ENCODE measurements at regions not wholly inside any gene's neighbourhood (a gene's known extent, or its start where the extent isn't known, plus 50 kb on each side); places are given as distances from the start of the nearest gene placed in this dataset.

GRCh38 chr7:46257761-46258448 is 336.8 kb upstream of the IGFBP3 start:
- TF ChIP-seq RAD21 (IDR thresholded peaks at IDR 0.05 in 1 of 2, conservative IDR thresholded peaks at IDR 0.05 in 1 of 2; ENCODE audit: low read depth in 2 of 2, low read length in 2 of 2) (no peak), POLR2AphosphoS5 (IDR thresholded peaks at IDR 0.05; ENCODE audit: low read depth, low read length) (no peak), CTCF (IDR thresholded peaks at IDR 0.05; ENCODE audit: control extremely low read depth in 1 of 3, insufficient read depth in 1 of 3, low read depth in 1 of 3, low read length in 3 of 3) (no peak), EP300 (IDR thresholded peaks at IDR 0.05; ENCODE audit: borderline replicate concordance in 1 of 2, low read depth in 2 of 2, low read length in 2 of 2) (no peak)

Data from H1 (cell line).